ENCODE measurements at regions not wholly inside any gene's neighbourhood (a gene's known extent, or its start where the extent isn't known, plus 50 kb on each side); places are given as distances from the start of the nearest gene placed in this dataset.

DNA sequence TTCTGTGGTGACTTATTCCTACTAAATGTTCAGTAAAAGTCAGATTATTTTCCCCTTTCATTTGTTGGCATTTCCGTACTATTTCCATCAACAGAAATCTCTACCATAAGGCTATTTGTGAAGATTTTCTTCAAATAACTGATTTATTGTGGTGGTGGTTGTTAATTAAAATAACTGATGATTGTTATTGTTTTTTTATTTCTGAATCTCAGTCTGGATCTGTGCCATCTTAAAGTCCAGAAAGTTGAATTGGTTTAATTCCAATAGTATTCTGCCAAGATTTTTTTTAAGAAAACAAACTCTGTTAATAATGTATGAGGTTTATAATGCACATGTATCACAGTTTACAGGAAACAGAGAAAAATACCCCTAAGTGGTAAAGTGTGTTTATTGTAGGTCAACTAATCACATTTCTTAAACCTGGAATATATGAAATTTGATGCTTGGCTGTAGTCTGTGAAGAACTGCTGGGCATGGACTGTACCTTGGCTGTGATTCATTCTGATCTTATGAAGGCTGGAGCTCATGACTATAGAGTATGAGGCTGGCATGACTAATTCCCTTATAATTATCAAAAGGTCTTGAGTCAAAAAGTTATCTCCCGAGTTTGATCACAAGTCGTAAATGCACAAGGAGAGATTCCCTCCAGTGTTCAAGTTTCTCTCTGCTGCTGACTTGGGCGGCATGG is 134.2 kb upstream of the RND3 start:
- H3K27me3 Mint-ChIP-seq, result no peaks in the 10 kb centered on the region
- intact Hi-C loops (cut with DNase I, micrococcal nuclease), result no loop called here
- H3K36me3 ChIP-seq (ENCODE audit: insufficient read depth, low read length), result no peaks in the 10 kb centered on the region
- TF ChIP-seq, protein P1, sequence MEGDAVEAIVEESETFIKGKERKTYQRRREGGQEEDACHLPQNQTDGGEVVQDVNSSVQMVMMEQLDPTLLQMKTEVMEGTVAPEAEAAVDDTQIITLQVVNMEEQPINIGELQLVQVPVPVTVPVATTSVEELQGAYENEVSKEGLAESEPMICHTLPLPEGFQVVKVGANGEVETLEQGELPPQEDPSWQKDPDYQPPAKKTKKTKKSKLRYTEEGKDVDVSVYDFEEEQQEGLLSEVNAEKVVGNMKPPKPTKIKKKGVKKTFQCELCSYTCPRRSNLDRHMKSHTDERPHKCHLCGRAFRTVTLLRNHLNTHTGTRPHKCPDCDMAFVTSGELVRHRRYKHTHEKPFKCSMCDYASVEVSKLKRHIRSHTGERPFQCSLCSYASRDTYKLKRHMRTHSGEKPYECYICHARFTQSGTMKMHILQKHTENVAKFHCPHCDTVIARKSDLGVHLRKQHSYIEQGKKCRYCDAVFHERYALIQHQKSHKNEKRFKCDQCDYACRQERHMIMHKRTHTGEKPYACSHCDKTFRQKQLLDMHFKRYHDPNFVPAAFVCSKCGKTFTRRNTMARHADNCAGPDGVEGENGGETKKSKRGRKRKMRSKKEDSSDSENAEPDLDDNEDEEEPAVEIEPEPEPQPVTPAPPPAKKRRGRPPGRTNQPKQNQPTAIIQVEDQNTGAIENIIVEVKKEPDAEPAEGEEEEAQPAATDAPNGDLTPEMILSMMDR (IDR thresholded peaks at IDR 0.05), result no peak
- H3K4me1 Mint-ChIP-seq (ENCODE audit: low read depth), result no peaks in the 10 kb centered on the region
- no peak for DNase-seq
- no peak overlapping the region for H3K4me3 Mint-ChIP-seq
- H3K9me3 ChIP-seq (ENCODE audit: control insufficient read depth in 1 of 2, insufficient read depth in 1 of 2, low read length in 2 of 2), result no peaks in the 10 kb centered on the region
- H3K4me1 ChIP-seq (ENCODE audit: insufficient read depth, low read length), result no peaks in the 10 kb centered on the region
- no peak overlapping the region for H3K4me3 ChIP-seq (ENCODE audit: low read length)
- no peak overlapping the region for H3K27ac Mint-ChIP-seq
- no peaks in the 10 kb centered on the region for H3K9me3 Mint-ChIP-seq
- no peak overlapping the region for H3K27ac ChIP-seq (ENCODE audit: low read depth in 1 of 2, low read length in 2 of 2)
- H3K36me3 Mint-ChIP-seq (ENCODE audit: low read depth), result no peaks in the 10 kb centered on the region
- ATAC-seq (ENCODE audit: poor library complexity), result no peak
- no peaks in the 10 kb centered on the region for H3K27me3 ChIP-seq (ENCODE audit: control insufficient read depth in 1 of 2, insufficient read depth in 2 of 2, low read length in 2 of 2)
- POLR2A ChIA-PET, result no interaction called here
- CTCF ChIA-PET, result no interaction called here

DNA sequence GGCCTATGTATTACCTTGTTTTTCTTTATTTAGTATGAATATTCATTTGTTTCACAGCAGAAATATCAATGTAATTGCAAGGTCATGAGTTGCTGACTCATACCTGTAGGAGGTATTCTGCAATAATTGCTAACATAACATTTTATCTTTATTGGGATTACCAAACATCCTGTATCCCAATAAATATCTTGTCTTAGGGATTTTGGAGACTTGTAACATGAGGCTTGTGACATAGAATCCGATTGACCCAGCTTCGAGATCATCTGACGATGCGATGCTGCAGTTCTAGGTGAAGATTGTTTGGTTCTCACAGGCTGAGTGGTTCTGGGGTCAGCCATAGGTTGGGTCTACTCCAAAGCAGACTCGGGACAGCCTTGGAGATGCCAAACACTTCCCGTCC is 133.4 kb upstream of the RND3 start:
- Mint-ChIP-seq H3K4me3 (no peak overlapping the region), H3K4me1 (ENCODE audit: low read depth) (no peaks in the 10 kb centered on the region), H3K27me3 (no peaks in the 10 kb centered on the region), H3K27ac (no peak overlapping the region), H3K36me3 (ENCODE audit: low read depth) (no peaks in the 10 kb centered on the region), H3K9me3 (no peaks in the 10 kb centered on the region)
- DNase-seq, result no peak
- no peaks in the 10 kb centered on the region for H3K27me3 ChIP-seq (ENCODE audit: control insufficient read depth in 1 of 2, insufficient read depth in 2 of 2, low read length in 2 of 2)
- CTCF ChIA-PET, result no interaction called here
- POLR2A ChIA-PET, result no interaction called here
- TF ChIP-seq, protein P1 (IDR thresholded peaks at IDR 0.05), result no peak
- H3K27ac ChIP-seq (ENCODE audit: low read depth in 1 of 2, low read length in 2 of 2), result no peak overlapping the region
- ATAC-seq (ENCODE audit: poor library complexity), result no peak
- intact Hi-C loops (cut with DNase I, micrococcal nuclease), result no loop called here
- H3K9me3 ChIP-seq (ENCODE audit: control insufficient read depth in 1 of 2, insufficient read depth in 1 of 2, low read length in 2 of 2), result no peaks in the 10 kb centered on the region
- no peak overlapping the region for H3K4me3 ChIP-seq (ENCODE audit: low read length)
- H3K36me3 ChIP-seq (ENCODE audit: insufficient read depth, low read length), result no peaks in the 10 kb centered on the region
- no peaks in the 10 kb centered on the region for H3K4me1 ChIP-seq (ENCODE audit: insufficient read depth, low read length)

DNA sequence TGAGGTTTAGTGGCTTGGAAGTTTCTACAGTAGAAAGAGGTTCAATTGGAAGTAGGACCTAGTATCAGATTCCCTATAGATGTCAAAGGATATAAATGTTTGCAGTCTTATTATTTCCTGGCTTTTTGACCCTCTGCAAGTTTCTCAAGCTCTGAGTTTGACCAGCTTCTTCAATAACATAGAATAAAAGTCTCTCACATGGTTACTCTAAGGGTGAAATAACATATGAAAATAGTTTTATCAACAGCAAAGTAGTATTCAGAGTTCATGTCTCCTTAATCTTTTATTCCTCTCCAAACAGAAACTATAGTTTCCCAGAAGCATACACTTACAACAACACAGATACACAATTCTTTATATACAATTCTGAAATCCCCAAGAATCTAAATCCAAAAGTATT is 132.9 kb upstream of the RND3 start:
- Histone ChIP-seq H3K9me3 (ENCODE audit: control insufficient read depth in 1 of 2, insufficient read depth in 1 of 2, low read length in 2 of 2) (no peaks in the 10 kb centered on the region), H3K36me3 (ENCODE audit: insufficient read depth, low read length) (no peaks in the 10 kb centered on the region), H3K27me3 (ENCODE audit: control insufficient read depth in 1 of 2, insufficient read depth in 2 of 2, low read length in 2 of 2) (no peaks in the 10 kb centered on the region), H3K27ac (ENCODE audit: low read depth in 1 of 2, low read length in 2 of 2) (no peak overlapping the region), H3K4me1 (ENCODE audit: insufficient read depth, low read length) (no peaks in the 10 kb centered on the region), H3K4me3 (ENCODE audit: low read length) (no peak overlapping the region)
- Mint-ChIP-seq H3K27me3 (no peaks in the 10 kb centered on the region), H3K4me1 (ENCODE audit: low read depth) (no peaks in the 10 kb centered on the region), H3K36me3 (ENCODE audit: low read depth) (no peaks in the 10 kb centered on the region), H3K9me3 (no peaks in the 10 kb centered on the region), H3K4me3 (no peak overlapping the region), H3K27ac (no peak overlapping the region)
- TF ChIP-seq, protein P1 (IDR thresholded peaks at IDR 0.05), result no peak
- ChIA-PET CTCF (no interaction called here), POLR2A (no interaction called here)
- DNase-seq, result no peak
- no peak for ATAC-seq (ENCODE audit: poor library complexity)
- intact Hi-C loops (cut with DNase I, micrococcal nuclease), result no loop called here

All from CD4-positive, alpha-beta T cell (primary cell).